AG08395 (cell line): ENCODE measurements at regions not wholly inside any gene's neighbourhood (a gene's known extent, or its start where the extent isn't known, plus 50 kb on each side); places are given as distances from the start of the nearest gene placed in this dataset.
A peak's percentile ranks its signal among the peaks of the same experiment; 100 is the strongest.
"Not testable (repeated sequence)": the region's sequence is repeated elsewhere in the genome, so short reads cannot be mapped to it uniquely, and the experiment has no call there.

Experiments
- DNase-seq: peaks from one replicate; pipeline ENCODE4 v3.0.0; 2012; ENCODE audit warnings: mixed read lengths, low spot score

- not testable (repeated sequence) for DNase-seq
Measured at GRCh38 chr16:88268186-88268970, 114.4 kb upstream of the ZNF469 start.

- not testable (repeated sequence) for DNase-seq
Measured at GRCh38 chr16:88270171-88270790, 112.5 kb upstream of the ZNF469 start.

DNA sequence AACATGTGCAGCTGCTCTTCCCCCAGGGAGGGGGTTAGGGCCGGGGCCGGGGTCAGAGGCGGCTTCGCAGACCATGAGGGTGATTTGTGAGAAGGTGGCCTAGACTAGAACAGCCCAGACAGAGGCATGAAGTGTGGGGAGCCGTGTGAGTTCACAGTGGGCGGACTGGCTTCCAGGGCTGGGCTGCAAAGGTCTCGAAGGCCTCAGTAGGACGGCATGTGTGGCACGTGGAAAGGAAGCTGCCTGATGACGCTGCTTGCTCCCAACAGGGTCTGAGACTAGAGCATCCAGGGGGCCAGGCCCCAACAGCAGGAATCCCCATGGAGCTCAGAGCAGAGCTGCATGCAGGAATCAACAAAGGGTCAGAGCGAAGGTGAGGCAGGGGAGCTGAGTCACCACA, 111.5 kb upstream of the ZNF469 start:
- DNase-seq = not testable (repeated sequence)

- DNase-seq = not testable (repeated sequence)
Measured at GRCh38 chr16:88271776-88272175, 111.0 kb upstream of the ZNF469 start.

DNA sequence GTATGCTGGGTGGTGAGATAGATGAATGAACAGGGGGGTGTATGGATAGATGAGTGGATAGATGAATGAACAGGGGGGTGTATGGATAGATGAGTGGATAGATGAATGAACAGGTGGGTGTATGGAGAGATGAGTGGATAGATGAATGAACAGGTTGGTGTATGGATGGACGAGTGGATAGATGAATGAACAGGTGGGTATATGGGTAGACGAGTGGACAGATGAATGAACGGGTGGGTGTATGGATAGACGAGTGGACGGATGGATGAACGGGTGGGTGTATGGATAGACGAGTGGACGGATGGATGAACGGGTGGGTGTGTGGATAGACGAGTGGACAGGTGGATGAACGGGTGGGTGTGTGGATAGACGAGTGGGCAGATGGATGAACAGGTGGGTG, 110.3 kb upstream of the ZNF469 start:
- DNase-seq = not testable (repeated sequence)

DNA sequence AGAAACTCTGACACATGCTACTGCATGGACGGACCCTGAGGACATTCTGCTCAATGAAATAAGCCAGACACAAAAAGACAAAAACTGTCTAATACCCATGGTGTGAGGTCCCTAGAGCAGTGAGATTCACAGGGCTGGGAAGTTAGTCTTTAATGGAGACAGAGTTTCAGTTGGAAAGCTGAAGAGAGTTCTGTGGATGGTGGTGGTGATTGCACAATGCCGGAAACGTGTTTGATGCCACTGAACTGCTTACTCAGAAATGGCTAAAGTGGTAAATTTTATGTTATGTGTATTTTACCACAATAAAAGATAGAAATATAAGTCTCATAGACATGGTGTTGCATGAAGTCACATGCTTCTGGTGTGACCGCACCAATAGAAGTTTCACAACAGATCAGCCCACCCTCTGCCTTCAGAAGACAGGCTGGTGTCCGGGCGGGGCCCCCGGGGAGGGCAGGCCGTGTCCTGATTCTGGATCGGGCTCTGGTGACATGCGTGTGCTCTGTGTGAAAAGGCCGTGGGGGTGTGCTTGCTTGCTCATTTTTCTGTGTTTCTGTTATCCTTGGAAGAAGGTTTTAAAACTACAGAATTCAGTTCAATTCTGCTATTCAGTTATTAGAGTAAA, 108.5 kb upstream of the ZNF469 start:
- not testable (repeated sequence) for DNase-seq

GRCh38 chr16:88274847-88275246, 107.9 kb upstream of the ZNF469 start:
- no peak for DNase-seq

DNA sequence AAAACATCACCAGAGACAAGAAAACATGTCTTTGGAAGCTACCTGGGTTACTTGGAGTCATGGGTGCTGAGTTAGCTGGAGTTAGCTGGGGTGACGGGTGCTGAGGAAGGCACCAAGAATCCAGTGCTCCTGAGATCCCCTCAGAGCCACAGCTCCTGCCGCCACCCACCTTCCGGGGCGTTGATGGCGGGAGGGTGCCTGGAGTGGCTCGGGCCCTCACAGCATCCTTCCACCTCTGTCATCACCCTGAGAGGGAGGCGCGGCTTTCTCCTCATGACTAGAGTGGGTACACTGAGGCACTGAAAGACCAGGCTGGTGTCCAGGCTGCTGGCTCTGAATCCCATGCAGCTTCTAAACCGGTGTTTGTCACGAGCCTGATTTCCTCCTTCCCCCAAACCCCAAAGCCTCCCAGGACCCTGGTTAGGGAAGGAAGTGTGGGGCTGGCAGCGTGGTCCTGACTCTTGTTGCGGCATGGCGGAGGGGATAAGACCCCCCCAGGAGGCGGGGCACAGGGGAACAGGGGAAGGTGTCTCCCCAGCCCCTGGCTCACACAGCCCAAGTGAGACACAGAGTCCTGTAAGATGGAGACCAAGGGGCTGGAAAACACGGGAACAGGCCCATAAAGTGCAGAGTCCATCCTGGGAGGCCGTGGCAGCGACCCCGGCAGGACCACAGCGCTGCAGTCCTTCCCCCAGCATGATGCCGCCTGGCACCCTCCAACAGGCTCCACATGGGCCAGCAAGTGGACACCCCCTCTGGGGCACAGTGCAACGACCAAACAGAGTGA, 107.2 kb upstream of the ZNF469 start:
- DNase-seq = not testable (repeated sequence)

- not testable (repeated sequence) for DNase-seq
Measured at GRCh38 chr16:88276123-88276588, 106.6 kb upstream of the ZNF469 start.

DNA sequence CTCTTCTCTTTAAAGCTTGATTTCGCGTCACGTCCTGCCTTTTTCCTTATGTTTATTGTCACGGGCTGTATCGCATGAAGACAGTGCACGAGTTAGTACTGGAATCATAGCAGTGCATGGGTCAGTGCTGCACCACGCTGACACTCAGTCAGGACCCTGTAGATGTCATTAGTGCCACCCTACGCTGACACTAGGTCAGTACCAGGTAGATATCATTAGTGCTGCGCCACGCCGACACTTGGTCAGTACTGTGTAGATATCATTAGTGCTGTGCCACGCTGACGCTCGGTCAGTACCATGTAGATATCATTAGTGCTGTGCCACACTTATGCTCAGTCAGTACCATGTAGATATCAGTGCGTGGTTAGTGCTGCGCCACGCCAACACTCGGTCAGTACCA, 106.2 kb upstream of the ZNF469 start:
- no peak for DNase-seq

DNA sequence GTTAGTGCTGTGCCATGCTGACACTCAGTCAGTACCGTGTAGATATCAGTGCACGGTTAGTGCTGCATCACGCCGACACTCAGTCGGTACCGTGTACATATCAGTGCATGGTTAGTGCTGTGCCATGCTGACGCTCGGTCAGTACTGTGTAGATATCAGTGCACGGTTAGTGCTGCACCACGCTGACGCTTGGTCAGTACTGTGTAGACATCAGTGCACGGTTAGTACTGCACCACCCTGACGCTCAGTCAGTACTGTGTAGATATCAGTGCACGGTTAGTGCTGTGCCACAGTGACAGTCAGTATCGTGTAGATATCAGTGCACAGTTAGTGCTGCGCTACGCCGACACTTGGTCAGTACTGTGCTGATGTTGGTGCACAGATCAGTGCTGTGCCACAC, 102.8 kb upstream of the ZNF469 start:
- no peak for DNase-seq

DNA sequence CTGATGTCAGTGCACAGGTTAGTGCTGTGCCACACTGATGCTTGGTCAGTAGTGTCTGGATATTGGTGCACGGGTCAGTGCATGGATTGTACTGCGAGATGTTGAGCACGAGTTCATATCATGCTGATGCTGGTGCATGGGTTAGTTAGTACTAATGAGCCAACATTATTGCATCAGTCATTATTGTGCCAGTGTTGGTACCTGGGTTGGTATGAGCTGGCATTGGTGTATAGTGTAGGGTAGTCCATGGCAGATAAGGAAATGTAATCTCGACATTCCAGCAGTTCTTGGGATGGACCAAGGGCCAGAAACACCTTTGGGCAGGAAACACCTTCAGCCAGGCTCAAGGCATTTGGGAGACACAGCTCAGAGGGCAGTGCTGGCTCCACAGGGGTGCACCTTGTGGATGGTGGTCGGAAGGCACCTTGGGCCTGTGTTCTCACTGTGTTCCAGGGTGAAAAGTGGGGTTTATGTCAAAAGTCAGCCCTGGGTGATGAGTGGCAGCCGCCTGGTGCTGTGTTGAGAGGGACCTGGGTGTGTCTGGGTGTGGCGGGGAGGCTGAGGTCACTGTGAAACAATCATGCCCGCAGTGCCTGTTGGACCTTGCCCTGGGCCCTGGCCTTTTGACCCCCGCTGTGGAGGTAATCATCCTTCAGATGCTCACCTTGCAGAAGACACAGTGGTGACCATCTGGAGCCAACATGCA, 100.7 kb upstream of the ZNF469 start:
- no peak for DNase-seq

- DNase-seq = peak; percentile 70
Measured at GRCh38 chr16:88282564-88283395, 100.0 kb upstream of the ZNF469 start.

DNA sequence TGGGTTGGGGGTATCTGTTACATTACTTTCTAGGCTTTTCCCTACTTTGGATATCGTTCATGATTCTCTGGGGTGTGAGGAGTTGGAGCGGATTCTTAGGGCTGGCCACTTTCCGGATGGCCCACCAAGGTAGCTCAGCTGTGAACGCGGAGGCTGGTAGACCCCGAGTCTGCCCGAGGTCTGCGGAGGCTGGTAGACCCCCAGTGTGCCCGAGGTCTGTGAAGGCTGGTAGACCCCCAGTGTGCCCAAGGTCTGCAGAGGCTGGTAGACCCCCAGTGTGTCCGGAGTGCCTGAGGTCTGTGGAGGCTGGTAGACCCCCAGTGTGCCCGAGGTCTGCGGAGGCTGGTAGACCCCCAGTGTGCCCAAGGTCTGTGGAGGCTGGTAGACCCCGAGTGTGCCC, 99.2 kb upstream of the ZNF469 start:
- no peak for DNase-seq

- DNase-seq = no peak
Measured at GRCh38 chr16:88284101-88284500, 98.7 kb upstream of the ZNF469 start.

GRCh38 chr16:88284626-88285513, 97.9 kb upstream of the ZNF469 start:
- DNase-seq = no peak

DNA sequence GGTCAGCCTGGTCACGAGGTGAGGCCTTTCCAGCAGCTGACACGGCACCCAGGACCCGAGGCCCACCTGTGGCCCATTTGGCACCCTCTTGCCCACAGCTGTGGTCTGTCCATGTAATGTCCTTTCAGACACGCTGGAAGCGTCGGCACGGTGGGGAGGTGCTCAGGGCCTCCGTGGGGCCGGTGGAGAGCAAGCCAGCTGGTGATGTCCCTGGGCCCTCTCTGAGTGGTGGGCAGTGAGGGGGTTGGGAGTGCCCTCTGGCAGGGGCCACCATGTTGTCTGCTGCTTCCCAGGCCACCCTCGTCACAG, 97.3 kb upstream of the ZNF469 start:
- DNase-seq = no peak

- no peak for DNase-seq
Measured at GRCh38 chr16:88286301-88286923, 96.3 kb upstream of the ZNF469 start.

DNA sequence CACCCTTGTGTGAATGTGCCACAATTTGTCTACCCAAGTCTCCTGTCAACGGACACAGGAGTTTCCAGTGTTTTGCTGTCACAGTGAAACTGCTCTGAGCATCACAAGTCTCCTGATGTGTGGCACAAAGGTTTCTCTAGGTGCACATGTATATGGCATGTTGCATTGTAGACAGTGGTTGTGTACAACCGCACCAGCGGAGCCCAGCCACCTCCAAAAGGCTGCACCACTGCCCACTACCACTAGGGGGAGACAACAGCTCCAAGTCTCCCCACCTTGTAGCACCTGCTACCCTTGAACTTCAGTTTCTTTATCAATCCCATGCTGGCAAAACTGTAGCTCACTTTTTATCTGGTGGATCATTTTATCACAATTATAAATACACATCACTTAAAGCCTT, 95.5 kb upstream of the ZNF469 start:
- no peak for DNase-seq
